HCT116 (cell line): ENCODE measurements at regions not wholly inside any gene's neighbourhood (a gene's known extent, or its start where the extent isn't known, plus 50 kb on each side); places are given as distances from the start of the nearest gene placed in this dataset.

Experiments
- ATAC-seq: fragments of 200-7000 bp; cut with Tn5 transposase; 2 replicates; pipeline ENCODE4 v1.9.1; 2020; ENCODE audit warnings: mild to moderate bottlenecking, moderate library complexity
- BruUV-seq: library from RNA; stranded (reverse); fragments of 400-500 nt; replicated peaks from 2 replicates; lab custom pipeline; 2021; lab: Mats Ljungman, UMichigan
- CTCF ChIA-PET: fragments of 300-600 bp; sonication (Branson Sonifier 250); formaldehyde crosslinking; loops from one replicate; lab custom pipeline; 2021; ENCODE audit warnings: antibody characterized with exemption; lab: Charles Lee
- POLR2A ChIA-PET: fragments of 300-600, 350-600 bp; sonication (Branson Sonifier 250); formaldehyde crosslinking; loops from one replicate; lab custom pipeline; 2021; ENCODE audit warnings: antibody characterized with exemption; lab: Charles Lee
- RAD21 ChIA-PET, 2 experiments: fragments of 300-600 bp; sonication (Branson Sonifier 250); formaldehyde crosslinking; loops; one replicate each; lab custom pipeline; 2023; ENCODE audit warnings: low total read pairs in 2 of 2; ENCODE audit not compliant: uncharacterized antibody in 2 of 2, unreplicated experiment in 2 of 2, low non-redundant PET in 1 of 2; lab: Charles Lee
- DNase-seq: peaks from one replicate; pipeline ENCODE4 v3.0.0-alpha.2; 2010; ENCODE audit warnings: low read depth, low spot score
- H2AFZ ChIP-seq: fragments of 200-600 bp; shearing (Covaris generic), sonication (generic); 2 replicates; pipeline ENCODE4 v1.6.1; 2017; ENCODE audit warnings: low read depth, mixed run types, mixed read lengths, antibody characterized with exemption, low read length; ENCODE audit not compliant: poor library complexity, severe bottlenecking
- H3K27ac ChIP-seq: 2 replicates; pipeline ENCODE4 v1.5.1; 2012; ENCODE audit warnings: low read depth, low read length
- H3K27me3 ChIP-seq: fragments of 200-600 bp; sonication (generic); 2 replicates; pipeline ENCODE4 v1.6.1; 2016; ENCODE audit warnings: mixed run types, low read length, mixed read lengths; ENCODE audit not compliant: insufficient read depth
- H3K36me3 ChIP-seq, 2 experiments: fragments of 200-500 bp in 1 of 2; fragments of 200-600 bp in 1 of 2; sonication (Bioruptor generic) in 1 of 2; sonication (generic) in 1 of 2; 2 replicates each; pipeline versions ENCODE4 v1.5.1 to v1.6.1; 2014 to 2016; ENCODE audit warnings: low read length in 2 of 2, inconsistent platforms in 1 of 2, mixed read lengths in 1 of 2, mixed run types in 1 of 2; ENCODE audit not compliant: insufficient read depth in 2 of 2, control insufficient read depth in 1 of 2
- H3K4me1 ChIP-seq, 2 experiments: fragments of 200-600 bp in 1 of 2; sonication (generic) in 1 of 2; 2 replicates each; pipeline versions ENCODE4 v1.5.1 to v1.6.1; 2012 to 2017; ENCODE audit warnings: low read length in 2 of 2, inconsistent platforms in 1 of 2, mild to moderate bottlenecking in 1 of 2, mixed read lengths in 1 of 2, mixed run types in 1 of 2, moderate library complexity in 1 of 2; ENCODE audit not compliant: insufficient read depth in 2 of 2, control insufficient read depth in 1 of 2
- H3K4me2 ChIP-seq: fragments of 200-600 bp; sonication (generic); 2 replicates; pipeline ENCODE4 v1.6.1; 2017; ENCODE audit warnings: mixed run types, low read length, mixed read lengths
- H3K4me3 ChIP-seq, 2 experiments: fragments of 200-600 bp in 1 of 2; sonication (generic) in 1 of 2; replicated peaks in 1 of 2; 2 replicates each; pipeline ENCODE4 v1.5.1; 2011 to 2016; ENCODE audit warnings: low read length in 2 of 2, control low read depth in 1 of 2, low read depth in 1 of 2, mild to moderate bottlenecking in 1 of 2, mixed read lengths in 1 of 2, mixed run types in 1 of 2
- H3K79me2 ChIP-seq: fragments of 200-600 bp; sonication (generic); 2 replicates; pipeline ENCODE4 v1.6.1; 2017; ENCODE audit warnings: mild to moderate bottlenecking, mixed run types, low read length, moderate library complexity, mixed read lengths; ENCODE audit not compliant: insufficient read depth
- H3K9ac ChIP-seq: fragments of 200-600 bp; sonication (generic); 2 replicates; pipeline ENCODE4 v1.6.1; 2016; ENCODE audit warnings: low read length, mixed read lengths
- H3K9me2 ChIP-seq: fragments of 200-600 bp; sonication (generic), shearing (Covaris generic); 2 replicates; pipeline ENCODE4 v1.6.1; 2017; ENCODE audit warnings: mixed run types, mild to moderate bottlenecking, moderate library complexity; ENCODE audit not compliant: insufficient read depth
- H3K9me3 ChIP-seq, 2 experiments: fragments of 200-500 bp in 1 of 2; fragments of 200-600 bp in 1 of 2; sonication (Bioruptor generic) in 1 of 2; sonication (generic) in 1 of 2; 2 replicates each; pipeline ENCODE4 v1.6.1; 2014 to 2017; ENCODE audit warnings: low read length in 2 of 2, mixed read lengths in 2 of 2, inconsistent platforms in 1 of 2, low read depth in 1 of 2, mild to moderate bottlenecking in 1 of 2, mixed run types in 1 of 2, moderate library complexity in 1 of 2; ENCODE audit not compliant: control insufficient read depth in 1 of 2, insufficient read depth in 1 of 2
- H4K20me1 ChIP-seq: fragments of 200-600 bp; sonication (generic), shearing (Covaris generic); 2 replicates; pipeline ENCODE4 v1.6.1; 2017; ENCODE audit warnings: mixed run types, mild to moderate bottlenecking, moderate library complexity; ENCODE audit not compliant: insufficient read depth
- ATF3 ChIP-seq: IDR thresholded peaks from 2 replicates; pipeline ENCODE4 v1.6.1; 2012
- CTCF ChIP-seq, 3 experiments: fragments of 200-600 bp in 1 of 3; sonication (generic) in 1 of 3; IDR thresholded peaks in 2 of 3; conservative IDR thresholded peaks in 1 of 3; 2 replicates each; pipeline ENCODE4 v1.5.1; 2012 to 2017; ENCODE audit warnings: low read depth in 2 of 3, low read length in 2 of 3, antibody characterized with exemption in 1 of 3, borderline replicate concordance in 1 of 3, control low read depth in 1 of 3, mild to moderate bottlenecking in 1 of 3, mixed read lengths in 1 of 3, mixed run types in 1 of 3, moderate library complexity in 1 of 3; ENCODE audit not compliant: insufficient read depth in 1 of 3
- EGR1 ChIP-seq: IDR thresholded peaks from 2 replicates; pipeline ENCODE4 v1.6.1; 2012; ENCODE audit warnings: low read depth
- SP1 ChIP-seq: IDR thresholded peaks from 2 replicates; pipeline ENCODE4 v1.6.1; 2012; ENCODE audit warnings: low read depth
- YY1 ChIP-seq: IDR thresholded peaks from 2 replicates; pipeline ENCODE4 v1.6.1; 2011; ENCODE audit warnings: low read length, low read depth, moderate library complexity, mild to moderate bottlenecking; ENCODE audit not compliant: insufficient replicate concordance; ENCODE audit errors: extremely low read depth
- ZFX ChIP-seq: fragments of 450-650 bp; IDR thresholded peaks from 2 replicates; pipeline ENCODE4 v1.6.1; 2017
- intact Hi-C: fragments of 100-400 bp; cut with micrococcal nuclease; formaldehyde crosslinking; loops from 2 replicates; pipeline ENCODE4 v1.10.0; 2022
- TF ChIP-seq, protein P1 (sequence below): IDR thresholded peaks from 2 replicates; pipeline ENCODE4 v1.6.1; 2012; ENCODE audit warnings: low read depth

GRCh38 chr4:23144707-23145106, 452.0 kb downstream of the GBA3 start:
- H3K9me3 ChIP-seq, result peaks cover 14 to 17% of the 10 kb centered on the region in 2 experiments; a peak in 2 of 4 replicates
- H3K4me3 ChIP-seq, result no peak overlapping the region
- intact Hi-C loops, result no loop called here
- DNase-seq, result no peak
- ChIA-PET POLR2A (no interaction called here), RAD21 (no interaction called here), CTCF (no interaction called here)
- H3K36me3 ChIP-seq, result no peaks in the 10 kb centered on the region
- no peaks in the 10 kb centered on the region for H3K9me2 ChIP-seq
- no peaks in the 10 kb centered on the region for H3K27me3 ChIP-seq
- H2AFZ ChIP-seq, result no peak overlapping the region
- H3K79me2 ChIP-seq, result no peaks in the 10 kb centered on the region
- H3K4me2 ChIP-seq, result no peak overlapping the region
- ATAC-seq, result no peak
- no TSS peak for BruUV-seq
- no peak overlapping the region for H3K9ac ChIP-seq
- TF ChIP-seq ATF3 (no peak), CTCF (IDR thresholded peaks at IDR 0.05 in 2 of 3, conservative IDR thresholded peaks at IDR 0.05 in 1 of 3; ENCODE audit: borderline replicate concordance in 1 of 3, insufficient read depth in 1 of 3, low read depth in 2 of 3, low read length in 2 of 3) (no peak), SP1 (no peak), YY1 (no peak), ZFX (no peak), EGR1 (no peak)
- TF ChIP-seq, protein P1, sequence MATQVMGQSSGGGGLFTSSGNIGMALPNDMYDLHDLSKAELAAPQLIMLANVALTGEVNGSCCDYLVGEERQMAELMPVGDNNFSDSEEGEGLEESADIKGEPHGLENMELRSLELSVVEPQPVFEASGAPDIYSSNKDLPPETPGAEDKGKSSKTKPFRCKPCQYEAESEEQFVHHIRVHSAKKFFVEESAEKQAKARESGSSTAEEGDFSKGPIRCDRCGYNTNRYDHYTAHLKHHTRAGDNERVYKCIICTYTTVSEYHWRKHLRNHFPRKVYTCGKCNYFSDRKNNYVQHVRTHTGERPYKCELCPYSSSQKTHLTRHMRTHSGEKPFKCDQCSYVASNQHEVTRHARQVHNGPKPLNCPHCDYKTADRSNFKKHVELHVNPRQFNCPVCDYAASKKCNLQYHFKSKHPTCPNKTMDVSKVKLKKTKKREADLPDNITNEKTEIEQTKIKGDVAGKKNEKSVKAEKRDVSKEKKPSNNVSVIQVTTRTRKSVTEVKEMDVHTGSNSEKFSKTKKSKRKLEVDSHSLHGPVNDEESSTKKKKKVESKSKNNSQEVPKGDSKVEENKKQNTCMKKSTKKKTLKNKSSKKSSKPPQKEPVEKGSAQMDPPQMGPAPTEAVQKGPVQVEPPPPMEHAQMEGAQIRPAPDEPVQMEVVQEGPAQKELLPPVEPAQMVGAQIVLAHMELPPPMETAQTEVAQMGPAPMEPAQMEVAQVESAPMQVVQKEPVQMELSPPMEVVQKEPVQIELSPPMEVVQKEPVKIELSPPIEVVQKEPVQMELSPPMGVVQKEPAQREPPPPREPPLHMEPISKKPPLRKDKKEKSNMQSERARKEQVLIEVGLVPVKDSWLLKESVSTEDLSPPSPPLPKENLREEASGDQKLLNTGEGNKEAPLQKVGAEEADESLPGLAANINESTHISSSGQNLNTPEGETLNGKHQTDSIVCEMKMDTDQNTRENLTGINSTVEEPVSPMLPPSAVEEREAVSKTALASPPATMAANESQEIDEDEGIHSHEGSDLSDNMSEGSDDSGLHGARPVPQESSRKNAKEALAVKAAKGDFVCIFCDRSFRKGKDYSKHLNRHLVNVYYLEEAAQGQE, result no peak
- no peak overlapping the region for H3K27ac ChIP-seq
- no peaks in the 10 kb centered on the region for H4K20me1 ChIP-seq
- no peaks in the 10 kb centered on the region for H3K4me1 ChIP-seq
